ENCODE measurements at regions not wholly inside any gene's neighbourhood (a gene's known extent, or its start where the extent isn't known, plus 50 kb on each side); places are given as distances from the start of the nearest gene placed in this dataset.

GRCh38 chr18:40018266-40018665, 1936.8 kb upstream of the PIK3C3 start:
- DNase-seq (ENCODE audit: low read depth, low spot score), result no peak

- DNase-seq (ENCODE audit: low read depth, low spot score), result no peak
Measured at GRCh38 chr18:40017021-40017420, 1938.0 kb upstream of the PIK3C3 start.

GRCh38 chr18:40016405-40016804, 1938.6 kb upstream of the PIK3C3 start:
- no peak for DNase-seq (ENCODE audit: low read depth, low spot score)

- no peak for DNase-seq (ENCODE audit: low read depth, low spot score)
Measured at GRCh38 chr18:40013001-40013609, 1941.9 kb upstream of the PIK3C3 start.

- DNase-seq (ENCODE audit: low read depth, low spot score), result no peak
Measured at GRCh38 chr18:40011201-40011600, 1943.8 kb upstream of the PIK3C3 start.

GRCh38 chr18:40006634-40007033, 1948.4 kb upstream of the PIK3C3 start:
- DNase-seq (ENCODE audit: low read depth, low spot score), result no peak

GRCh38 chr18:40004246-40004645, 1950.8 kb upstream of the PIK3C3 start:
- DNase-seq (ENCODE audit: low read depth, low spot score), result no peak

GRCh38 chr18:39998317-39998716, 1956.7 kb upstream of the PIK3C3 start:
- no peak for DNase-seq (ENCODE audit: low read depth, low spot score)

GRCh38 chr18:39994498-39994897, 1960.5 kb upstream of the PIK3C3 start:
- no peak for DNase-seq (ENCODE audit: low read depth, low spot score)

- DNase-seq (ENCODE audit: low read depth, low spot score), result no peak
Measured at GRCh38 chr18:39991696-39992265, 1963.3 kb upstream of the PIK3C3 start.

- DNase-seq (ENCODE audit: low read depth, low spot score), result no peak
Measured at GRCh38 chr18:39990540-39990939, 1964.5 kb upstream of the PIK3C3 start.

- DNase-seq (ENCODE audit: low read depth, low spot score), result no peak
Measured at GRCh38 chr18:39976771-39977170, 1978.3 kb upstream of the PIK3C3 start.

GRCh38 chr18:39972521-39972920, 1982.5 kb upstream of the PIK3C3 start:
- DNase-seq (ENCODE audit: low read depth, low spot score), result no peak

- DNase-seq (ENCODE audit: low read depth, low spot score), result no peak
Measured at GRCh38 chr18:39969803-39970494, 1985.1 kb upstream of the PIK3C3 start.

GRCh38 chr18:39966275-39966674, 1988.8 kb upstream of the PIK3C3 start:
- no peak for DNase-seq (ENCODE audit: low read depth, low spot score)

- DNase-seq (ENCODE audit: low read depth, low spot score), result no peak
Measured at GRCh38 chr18:39962546-39962945, 1992.5 kb upstream of the PIK3C3 start.

- DNase-seq (ENCODE audit: low read depth, low spot score), result no peak
Measured at GRCh38 chr18:39960550-39960949, 1994.5 kb upstream of the PIK3C3 start.

GRCh38 chr18:39959839-39960238, 1995.2 kb upstream of the PIK3C3 start:
- no peak for DNase-seq (ENCODE audit: low read depth, low spot score)

- DNase-seq (ENCODE audit: low read depth, low spot score), result no peak
Measured at GRCh38 chr18:39958876-39959275, 1996.2 kb upstream of the PIK3C3 start.

GRCh38 chr18:39952816-39953215, 2002.2 kb upstream of the PIK3C3 start:
- no peak for DNase-seq (ENCODE audit: low read depth, low spot score)

GRCh38 chr18:39951142-39951720, 2003.8 kb upstream of the PIK3C3 start:
- DNase-seq (ENCODE audit: low read depth, low spot score), result no peak

GRCh38 chr18:39946623-39947061, 2008.4 kb upstream of the PIK3C3 start:
- DNase-seq (ENCODE audit: low read depth, low spot score), result no peak

GRCh38 chr18:39945076-39945475, 2010.0 kb upstream of the PIK3C3 start:
- DNase-seq (ENCODE audit: low read depth, low spot score), result no peak
